H9 (cell line): ENCODE measurements at regions not wholly inside any gene's neighbourhood (a gene's known extent, or its start where the extent isn't known, plus 50 kb on each side); places are given as distances from the start of the nearest gene placed in this dataset.

ENCODE experiments used
- DNase-seq: peaks from one replicate; pipeline ENCODE4 v3.0.0-alpha.2; 2017
- H2AFZ ChIP-seq: one replicate; pipeline ENCODE4 v1.6.1; 2013; ENCODE audit warnings: mild to moderate bottlenecking, low read length, control low read depth, moderate library complexity
- H2AK5ac ChIP-seq: 2 replicates; pipeline ENCODE4 v1.6.1; 2013; ENCODE audit warnings: low read length, control low read depth, mixed read lengths; ENCODE audit not compliant: insufficient read length
- H2BK120ac ChIP-seq: one replicate; pipeline ENCODE4 v1.6.1; 2013; ENCODE audit warnings: low read depth, mild to moderate bottlenecking, low read length, control low read depth, inconsistent platforms; ENCODE audit not compliant: poor library complexity, severe bottlenecking
- H2BK12ac ChIP-seq: 2 replicates; pipeline ENCODE4 v1.6.1; 2013; ENCODE audit warnings: low read length, control low read depth, mixed read lengths, low read depth; ENCODE audit not compliant: insufficient read length
- H2BK15ac ChIP-seq: 2 replicates; pipeline ENCODE4 v1.6.1; 2013; ENCODE audit warnings: low read depth, low read length, control low read depth
- H2BK20ac ChIP-seq: one replicate; pipeline ENCODE4 v1.6.1; 2013; ENCODE audit warnings: low read depth, mild to moderate bottlenecking, low read length, control low read depth, inconsistent platforms; ENCODE audit not compliant: poor library complexity, severe bottlenecking
- H2BK5ac ChIP-seq: 2 replicates; pipeline ENCODE4 v1.6.1; 2013; ENCODE audit warnings: low read length, control low read depth, mixed read lengths; ENCODE audit not compliant: insufficient read length
- H3K14ac ChIP-seq: 2 replicates; pipeline ENCODE4 v1.6.1; 2013; ENCODE audit warnings: low read length, control low read depth; ENCODE audit not compliant: insufficient read depth
- H3K18ac ChIP-seq: 2 replicates; pipeline ENCODE4 v1.6.1; 2013; ENCODE audit warnings: low read depth, mild to moderate bottlenecking, mixed read lengths, low read length, control low read depth; ENCODE audit not compliant: insufficient read length
- H3K23ac ChIP-seq: 2 replicates; pipeline ENCODE4 v1.6.1; 2013; ENCODE audit warnings: low read length, control low read depth, mixed read lengths, low read depth; ENCODE audit not compliant: insufficient read length
- H3K23me2 ChIP-seq: 2 replicates; pipeline ENCODE4 v1.6.1; 2013; ENCODE audit warnings: low read depth, mild to moderate bottlenecking, mixed read lengths, low read length, control low read depth; ENCODE audit not compliant: insufficient read length, poor library complexity, severe bottlenecking
- H3K27ac ChIP-seq: 2 replicates; pipeline ENCODE4 v1.5.1; 2013; ENCODE audit warnings: low read length, control low read depth, mixed read lengths, low read depth; ENCODE audit not compliant: insufficient read length
- H3K27me3 ChIP-seq: 2 replicates; pipeline ENCODE4 v1.6.1; 2013; ENCODE audit warnings: low read length, control low read depth, inconsistent platforms; ENCODE audit not compliant: insufficient read depth
- H3K4ac ChIP-seq: 2 replicates; pipeline ENCODE4 v1.6.1; 2013; ENCODE audit warnings: low read depth, mild to moderate bottlenecking, control low read depth, inconsistent platforms, low read length, moderate library complexity
- H3K4me1 ChIP-seq: 2 replicates; pipeline ENCODE4 v1.6.1; 2013; ENCODE audit warnings: low read length, control low read depth, inconsistent platforms; ENCODE audit not compliant: insufficient read depth
- H3K4me2 ChIP-seq: 2 replicates; pipeline ENCODE4 v1.6.1; 2013; ENCODE audit warnings: low read length, control low read depth, mixed read lengths; ENCODE audit not compliant: insufficient read length, insufficient read depth
- H3K56ac ChIP-seq: 2 replicates; pipeline ENCODE4 v1.6.1; 2013; ENCODE audit warnings: low read depth, mild to moderate bottlenecking, mixed read lengths, low read length, control low read depth; ENCODE audit not compliant: insufficient read length
- H3K79me1 ChIP-seq: 2 replicates; pipeline ENCODE4 v1.6.1; 2013; ENCODE audit warnings: low read depth, mild to moderate bottlenecking, moderate library complexity, low read length, control low read depth, inconsistent platforms; ENCODE audit not compliant: insufficient read depth, poor library complexity, severe bottlenecking
- H3K79me2 ChIP-seq: 2 replicates; pipeline ENCODE4 v1.6.1; 2013; ENCODE audit warnings: low read length, control low read depth, inconsistent platforms; ENCODE audit not compliant: insufficient read depth
- H3K9ac ChIP-seq: 2 replicates; pipeline ENCODE4 v1.6.1; 2013; ENCODE audit warnings: low read length, control low read depth, mixed read lengths; ENCODE audit not compliant: insufficient read length; ENCODE audit errors: extremely low read depth
- H3K9me3 ChIP-seq: one replicate; pipeline ENCODE4 v1.6.1; 2013; ENCODE audit warnings: low read depth, low read length, inconsistent platforms; ENCODE audit not compliant: control insufficient read depth
- H3T11ph ChIP-seq: one replicate; pipeline ENCODE4 v1.6.1; 2013; ENCODE audit warnings: mild to moderate bottlenecking, low read length, control low read depth, inconsistent platforms
- H4K20me1 ChIP-seq: one replicate; pipeline ENCODE4 v1.6.1; 2013; ENCODE audit not compliant: control insufficient read depth, insufficient read length, insufficient read depth
- H4K5ac ChIP-seq: 2 replicates; pipeline ENCODE4 v1.6.1; 2013; ENCODE audit warnings: low read depth, mild to moderate bottlenecking, mixed read lengths, low read length, control low read depth; ENCODE audit not compliant: insufficient read length
- H4K8ac ChIP-seq: replicated peaks from 2 replicates; pipeline ENCODE4 v1.6.1; 2013; ENCODE audit warnings: low read length, control low read depth, mixed read lengths, low read depth; ENCODE audit not compliant: insufficient read length
- H4K91ac ChIP-seq: 2 replicates; pipeline ENCODE4 v1.6.1; 2013; ENCODE audit warnings: low read depth, mild to moderate bottlenecking, moderate library complexity, mixed read lengths, low read length, control low read depth; ENCODE audit not compliant: insufficient read length
- H3K27ac Mint-ChIP-seq, 3 experiments: 2 replicates in 2 of 3; 3 replicates in 1 of 3; pipeline ENCODE4 v1.8.0; 2020 to 2021; ENCODE audit warnings: mixed read lengths in 3 of 3, mild to moderate bottlenecking in 1 of 3, moderate library complexity in 1 of 3
- H3K27me3 Mint-ChIP-seq: 2 replicates; pipeline ENCODE4 v1.8.0; 2021; ENCODE audit warnings: low read depth, mild to moderate bottlenecking, moderate library complexity, mixed read lengths
- H3K36me3 Mint-ChIP-seq, 3 experiments: 2 replicates in 2 of 3; 3 replicates in 1 of 3; pipeline ENCODE4 v1.8.0; 2020 to 2021; ENCODE audit warnings: low read depth in 3 of 3, mixed read lengths in 3 of 3; ENCODE audit not compliant: insufficient read depth in 1 of 3
- H3K4me1 Mint-ChIP-seq, 2 experiments: 2 replicates each; pipeline ENCODE4 v1.8.0; 2020; ENCODE audit warnings: mixed read lengths in 2 of 2
- H3K4me3 Mint-ChIP-seq, 2 experiments: 2 replicates in 1 of 2; 3 replicates in 1 of 2; pipeline ENCODE4 v1.8.0; 2020 to 2021; ENCODE audit warnings: mild to moderate bottlenecking in 2 of 2, mixed read lengths in 2 of 2, moderate library complexity in 1 of 2
- H3K9me3 Mint-ChIP-seq, 2 experiments: 2 replicates in 1 of 2; 3 replicates in 1 of 2; pipeline ENCODE4 v1.8.0; 2020; ENCODE audit warnings: mild to moderate bottlenecking in 2 of 2, mixed read lengths in 2 of 2, moderate library complexity in 1 of 2
- CTCF ChIP-seq: fragments of 200-600 bp; sonication (generic); conservative IDR thresholded peaks from 3 replicates; pipeline ENCODE4 v1.8.0; 2021; ENCODE audit warnings: antibody characterized with exemption, mild to moderate bottlenecking
- WGBS: extraction: QIAGEN DNeasy Blood & Tissue Kit; methylation state at CpG from one replicate; pipeline ENCODE4 v1.1.7; 2013; ENCODE audit warnings: missing lambda C conversion rate, low lambda C conversion rate, mixed read lengths; ENCODE audit not compliant: insufficient read length; ENCODE audit errors: extremely low coverage; 5-methylcytosine and 5-hydroxymethylcytosine counted together

GRCh38 chr5:24163091-24163490, 481.7 kb downstream of the CDH10 start:
- no peaks in the 10 kb centered on the region for H3K9me3 Mint-ChIP-seq
- H3K27ac ChIP-seq = no peak overlapping the region

More at GRCh38 chr5:24163091-24163490, 481.7 kb downstream of the CDH10 start:
- Histone ChIP-seq H4K8ac (no peak overlapping the region), H2BK5ac (no peak overlapping the region), H3K4ac (no peak overlapping the region), H3K9me3 (no peaks in the 10 kb centered on the region), H3K18ac (no peak overlapping the region), H3K27me3 (no peaks in the 10 kb centered on the region), H3K79me1 (no peaks in the 10 kb centered on the region), H3K4me1 (no peaks in the 10 kb centered on the region), H4K5ac (no peak overlapping the region), H2BK120ac (no peak overlapping the region), H4K20me1 (no peaks in the 10 kb centered on the region), H3K4me2 (no peak overlapping the region), H2BK15ac (no peak overlapping the region), H3K23ac (no peak overlapping the region), H2BK20ac (no peak overlapping the region), H3K23me2 (no peaks in the 10 kb centered on the region), H3T11ph (no peak overlapping the region), H3K9ac (no peak overlapping the region), H3K14ac (no peak overlapping the region), H2AFZ (no peak overlapping the region), H2BK12ac (no peak overlapping the region), H4K91ac (no peak overlapping the region), H3K79me2 (no peaks in the 10 kb centered on the region), H2AK5ac (no peak overlapping the region), H3K56ac (no peak overlapping the region)
- Mint-ChIP-seq H3K4me3 (no peak overlapping the region), H3K27ac (no peak overlapping the region), H3K4me1 (no peaks in the 10 kb centered on the region), H3K27me3 (peaks cover 2% of the 10 kb centered on the region; the same call in 1 of the 2 replicates), H3K36me3 (no peaks in the 10 kb centered on the region)
- no peak for TF ChIP-seq CTCF
- no CpG with 5 or more reads among the region's 2 CpGs for WGBS
- DNase-seq = no peak
